WTC11 (cell line): ENCODE measurements at regions not wholly inside any gene's neighbourhood (a gene's known extent, or its start where the extent isn't known, plus 50 kb on each side); places are given as distances from the start of the nearest gene placed in this dataset.

Experiments
- ATAC-seq: fragments of 200-7000 bp; cut with Tn5 transposase; 2 replicates; pipeline ENCODE4 v1.10.0; 2021; ENCODE audit warnings: mild to moderate bottlenecking, moderate library complexity
- CTCF ChIA-PET: fragments of 300-600 bp; sonication (Branson Sonifier 250); formaldehyde crosslinking; loops from one replicate; lab custom pipeline; 2021; ENCODE audit warnings: antibody characterized with exemption; lab: Charles Lee
- POLR2A ChIA-PET: fragments of 350-600 bp; sonication (Branson Sonifier 250); formaldehyde crosslinking; loops from one replicate; lab custom pipeline; 2021; ENCODE audit warnings: antibody characterized with exemption; lab: Charles Lee
- DNase-seq: peaks from one replicate; pipeline ENCODE4 v3.0.0; 2021; ENCODE audit warnings: low spot score
- H3K27ac Mint-ChIP-seq: 2 replicates; pipeline ENCODE4 v1.8.0; 2021; ENCODE audit warnings: mixed read lengths
- H3K27me3 Mint-ChIP-seq: 2 replicates; pipeline ENCODE4 v1.8.0; 2021; ENCODE audit warnings: low read depth, mild to moderate bottlenecking, moderate library complexity, mixed read lengths
- H3K36me3 Mint-ChIP-seq: 2 replicates; pipeline ENCODE4 v1.8.0; 2021; ENCODE audit warnings: mixed read lengths
- H3K4me1 Mint-ChIP-seq: 2 replicates; pipeline ENCODE4 v1.8.0; 2022; ENCODE audit warnings: mixed read lengths
- H3K4me3 Mint-ChIP-seq: 2 replicates; pipeline ENCODE4 v1.8.0; 2021; ENCODE audit warnings: mild to moderate bottlenecking, moderate library complexity, mixed read lengths
- H3K9me3 Mint-ChIP-seq: 2 replicates; pipeline ENCODE4 v1.8.0; 2021; ENCODE audit warnings: mixed read lengths
- ATF3 ChIP-seq: sonication (generic); formaldehyde crosslinking; conservative IDR thresholded peaks from 2 replicates; pipeline ENCODE4 v1.8.1; 2022; ENCODE audit warnings: mild to moderate bottlenecking, missing genetic modification reagents
- ATF6 ChIP-seq: sonication (generic); formaldehyde crosslinking; IDR thresholded peaks from 2 replicates; pipeline ENCODE4 v1.8.1; 2023; ENCODE audit warnings: mild to moderate bottlenecking, missing genetic modification reagents
- CDX4 ChIP-seq: fragments of 250-450 bp; sonication (Bioruptor Pico); IDR thresholded peaks from 2 replicates; pipeline ENCODE4 v1.9.0; 2021; ENCODE audit warnings: moderate library complexity, mild to moderate bottlenecking, inconsistent platforms, borderline replicate concordance
- CREB1 ChIP-seq: sonication (generic); formaldehyde crosslinking; IDR thresholded peaks from 2 replicates; pipeline ENCODE4 v1.8.0; 2023; ENCODE audit warnings: mild to moderate bottlenecking, missing genetic modification reagents
- ELF4 ChIP-seq: sonication (generic); formaldehyde crosslinking; IDR thresholded peaks from 2 replicates; pipeline ENCODE4 v1.8.1; 2022; ENCODE audit warnings: low read depth, mild to moderate bottlenecking, moderate library complexity, missing genetic modification reagents
- EMX1 ChIP-seq: fragments of 250-450 bp; sonication (Bioruptor Pico); IDR thresholded peaks from 2 replicates; pipeline ENCODE4 v1.8.0; 2021; ENCODE audit warnings: mild to moderate bottlenecking
- ETV6 ChIP-seq: sonication (generic); formaldehyde crosslinking; IDR thresholded peaks from 2 replicates; pipeline ENCODE4 v1.8.1; 2022; ENCODE audit warnings: mild to moderate bottlenecking, missing genetic modification reagents
- GABPB1 ChIP-seq: sonication (generic); formaldehyde crosslinking; IDR thresholded peaks from 2 replicates; pipeline ENCODE4 v1.8.1; 2023; ENCODE audit warnings: mild to moderate bottlenecking, missing genetic modification reagents
- KAT7 ChIP-seq: sonication (generic); formaldehyde crosslinking; IDR thresholded peaks from 2 replicates; pipeline ENCODE4 v1.8.1; 2023; ENCODE audit warnings: missing genetic modification reagents, mild to moderate bottlenecking, borderline replicate concordance
- MXD4 ChIP-seq: fragments of 250-450 bp; sonication (Bioruptor Pico); IDR thresholded peaks from 2 replicates; pipeline ENCODE4 v1.8.0; 2021; ENCODE audit warnings: mild to moderate bottlenecking, moderate library complexity, borderline replicate concordance
- MYBL2 ChIP-seq: sonication (generic); formaldehyde crosslinking; IDR thresholded peaks from 2 replicates; pipeline ENCODE4 v1.8.1; 2023; ENCODE audit warnings: mild to moderate bottlenecking, moderate library complexity, missing genetic modification reagents
- OVOL2 ChIP-seq: fragments of 250-450 bp; sonication (Bioruptor Pico); IDR thresholded peaks from 2 replicates; pipeline ENCODE4 v1.9.0; 2021; ENCODE audit warnings: mild to moderate bottlenecking, borderline replicate concordance
- TEAD1 ChIP-seq: sonication (generic); formaldehyde crosslinking; IDR thresholded peaks from 2 replicates; pipeline ENCODE4 v1.8.0; 2022; ENCODE audit warnings: mild to moderate bottlenecking, missing genetic modification reagents
- ZNF121 ChIP-seq: sonication (generic); formaldehyde crosslinking; IDR thresholded peaks from 2 replicates; pipeline ENCODE4 v1.8.0; 2023; ENCODE audit warnings: missing genetic modification reagents
- ZNF138 ChIP-seq: sonication (generic); formaldehyde crosslinking; conservative IDR thresholded peaks from 2 replicates; pipeline ENCODE4 v1.8.1; 2022; ENCODE audit warnings: mild to moderate bottlenecking, moderate library complexity, missing genetic modification reagents
- ZNF232 ChIP-seq: sonication (generic); formaldehyde crosslinking; IDR thresholded peaks from 2 replicates; pipeline ENCODE4 v1.8.0; 2022; ENCODE audit warnings: mild to moderate bottlenecking, missing genetic modification reagents
- ZNF281 ChIP-seq: sonication (generic); formaldehyde crosslinking; IDR thresholded peaks from 2 replicates; pipeline ENCODE4 v1.8.0; 2023; ENCODE audit warnings: mild to moderate bottlenecking, missing genetic modification reagents
- ZNF396 ChIP-seq: fragments of 250-450 bp; sonication (Bioruptor Pico); IDR thresholded peaks from 2 replicates; pipeline ENCODE4 v1.8.0; 2021; ENCODE audit warnings: mild to moderate bottlenecking, moderate library complexity, borderline replicate concordance
- ZNF671 ChIP-seq: fragments of 250-450 bp; sonication (Bioruptor Pico); IDR thresholded peaks from 2 replicates; pipeline ENCODE4 v1.8.0; 2021; ENCODE audit warnings: mild to moderate bottlenecking
- TF ChIP-seq, protein P1 (sequence below): sonication (generic); formaldehyde crosslinking; IDR thresholded peaks from 2 replicates; pipeline ENCODE4 v1.8.1; 2023; ENCODE audit warnings: mild to moderate bottlenecking, moderate library complexity, missing genetic modification reagents
- TF ChIP-seq, protein P2 (sequence below): fragments of 250-450 bp; sonication (Bioruptor Pico); conservative IDR thresholded peaks from 2 replicates; pipeline ENCODE4 v1.9.0; 2021; ENCODE audit warnings: mild to moderate bottlenecking
- TF ChIP-seq, protein P3 (sequence below): sonication (generic); formaldehyde crosslinking; IDR thresholded peaks from 2 replicates; pipeline ENCODE4 v1.8.0; 2022; ENCODE audit warnings: mild to moderate bottlenecking, missing genetic modification reagents

- TF ChIP-seq, protein P1, sequence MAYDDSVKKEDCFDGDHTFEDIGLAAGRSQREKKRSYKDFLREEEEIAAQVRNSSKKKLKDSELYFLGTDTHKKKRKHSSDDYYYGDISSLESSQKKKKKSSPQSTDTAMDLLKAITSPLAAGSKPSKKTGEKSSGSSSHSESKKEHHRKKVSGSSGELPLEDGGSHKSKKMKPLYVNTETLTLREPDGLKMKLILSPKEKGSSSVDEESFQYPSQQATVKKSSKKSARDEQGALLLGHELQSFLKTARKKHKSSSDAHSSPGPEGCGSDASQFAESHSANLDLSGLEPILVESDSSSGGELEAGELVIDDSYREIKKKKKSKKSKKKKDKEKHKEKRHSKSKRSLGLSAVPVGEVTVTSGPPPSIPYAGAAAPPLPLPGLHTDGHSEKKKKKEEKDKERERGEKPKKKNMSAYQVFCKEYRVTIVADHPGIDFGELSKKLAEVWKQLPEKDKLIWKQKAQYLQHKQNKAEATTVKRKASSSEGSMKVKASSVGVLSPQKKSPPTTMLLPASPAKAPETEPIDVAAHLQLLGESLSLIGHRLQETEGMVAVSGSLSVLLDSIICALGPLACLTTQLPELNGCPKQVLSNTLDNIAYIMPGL (CRISPR knock-in tag) = no peak
- TF ChIP-seq ZNF138 (CRISPR knock-in tag) (no peak), ZNF121 (CRISPR knock-in tag) (no peak)
Observed at GRCh38 chr10:129078746-129079145, 388.3 kb upstream of the MGMT start (continued).

GRCh38 chr10:129079705-129080104, 387.3 kb upstream of the MGMT start:
- Mint-ChIP-seq H3K36me3 (peaks cover 12% of the 10 kb centered on the region), H3K9me3 (peaks cover 24% of the 10 kb centered on the region), H3K27me3 (no peaks in the 10 kb centered on the region), H3K4me3 (no peak overlapping the region), H3K27ac (no peak overlapping the region), H3K4me1 (no peaks in the 10 kb centered on the region)
- ChIA-PET CTCF (no interaction called here), POLR2A (no interaction called here)
- ATAC-seq (no peak), DNase-seq (no peak)
- no peak for TF ChIP-seq KAT7 (CRISPR knock-in tag)
- TF ChIP-seq TEAD1 (CRISPR knock-in tag) = no peak
- TF ChIP-seq CREB1 (CRISPR knock-in tag) = no peak
- TF ChIP-seq GABPB1 (CRISPR knock-in tag) = no peak
- TF ChIP-seq ELF4 = no peak
- no peak for TF ChIP-seq ATF3 (CRISPR knock-in tag)
- TF ChIP-seq, protein P2, sequence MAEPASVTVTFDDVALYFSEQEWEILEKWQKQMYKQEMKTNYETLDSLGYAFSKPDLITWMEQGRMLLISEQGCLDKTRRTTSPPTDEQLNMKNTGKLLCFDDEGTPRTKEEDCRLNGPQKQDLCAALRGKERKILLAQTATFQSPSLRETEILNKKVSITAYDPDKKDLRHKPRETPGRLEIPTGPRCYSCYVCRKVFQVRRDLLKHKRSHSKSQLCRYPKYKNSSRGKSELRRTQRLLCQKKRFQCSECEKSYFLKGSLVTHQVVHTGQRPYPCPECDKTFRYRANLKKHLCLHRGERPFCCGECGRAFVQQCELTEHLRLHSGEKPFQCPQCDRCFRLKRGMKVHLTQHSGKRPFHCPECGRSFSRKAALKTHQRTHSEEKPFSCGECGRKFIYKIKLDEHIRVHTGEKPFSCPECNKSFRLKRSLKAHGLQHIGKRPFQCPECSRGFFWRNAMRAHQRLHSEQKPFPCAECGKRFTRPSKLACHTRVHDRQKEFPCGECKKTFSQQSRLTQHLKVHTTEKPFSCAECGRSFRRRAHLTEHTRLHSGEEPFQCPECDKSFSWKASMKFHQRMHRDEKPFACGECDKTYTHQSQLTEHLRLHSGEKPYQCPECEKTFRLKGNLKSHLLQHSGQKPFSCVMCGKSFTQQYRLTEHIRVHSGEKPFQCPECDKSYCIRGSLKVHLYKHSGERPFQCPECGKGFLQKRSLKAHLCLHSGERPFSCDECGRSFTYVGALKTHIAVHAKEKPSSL (CRISPR knock-in tag) = no peak
- TF ChIP-seq ZNF281 (CRISPR knock-in tag) = no peak

- Mint-ChIP-seq H3K9me3 (peaks cover 20% of the 10 kb centered on the region), H3K4me3 (no peak overlapping the region), H3K4me1 (peaks cover 9% of the 10 kb centered on the region), H3K27me3 (no peaks in the 10 kb centered on the region), H3K36me3 (peaks cover 3% of the 10 kb centered on the region; the same call in 1 of the 2 replicates), H3K27ac (no peak overlapping the region)
- DNase-seq = no peak
- CTCF ChIA-PET = no interaction called here
- POLR2A ChIA-PET = no interaction called here
- no peak for ATAC-seq
- TF ChIP-seq ETV6 (CRISPR knock-in tag) (no peak), MXD4 (no peak), ZNF138 (CRISPR knock-in tag) (no peak), ZNF671 (CRISPR knock-in tag) (no peak), CDX4 (CRISPR knock-in tag) (no peak), ZNF232 (CRISPR knock-in tag) (no peak), ZNF121 (CRISPR knock-in tag) (no peak), MYBL2 (CRISPR knock-in tag) (no peak), EMX1 (no peak), ZNF396 (CRISPR knock-in tag) (no peak), ATF6 (no peak), OVOL2 (CRISPR knock-in tag) (no peak)
- TF ChIP-seq, protein P3, sequence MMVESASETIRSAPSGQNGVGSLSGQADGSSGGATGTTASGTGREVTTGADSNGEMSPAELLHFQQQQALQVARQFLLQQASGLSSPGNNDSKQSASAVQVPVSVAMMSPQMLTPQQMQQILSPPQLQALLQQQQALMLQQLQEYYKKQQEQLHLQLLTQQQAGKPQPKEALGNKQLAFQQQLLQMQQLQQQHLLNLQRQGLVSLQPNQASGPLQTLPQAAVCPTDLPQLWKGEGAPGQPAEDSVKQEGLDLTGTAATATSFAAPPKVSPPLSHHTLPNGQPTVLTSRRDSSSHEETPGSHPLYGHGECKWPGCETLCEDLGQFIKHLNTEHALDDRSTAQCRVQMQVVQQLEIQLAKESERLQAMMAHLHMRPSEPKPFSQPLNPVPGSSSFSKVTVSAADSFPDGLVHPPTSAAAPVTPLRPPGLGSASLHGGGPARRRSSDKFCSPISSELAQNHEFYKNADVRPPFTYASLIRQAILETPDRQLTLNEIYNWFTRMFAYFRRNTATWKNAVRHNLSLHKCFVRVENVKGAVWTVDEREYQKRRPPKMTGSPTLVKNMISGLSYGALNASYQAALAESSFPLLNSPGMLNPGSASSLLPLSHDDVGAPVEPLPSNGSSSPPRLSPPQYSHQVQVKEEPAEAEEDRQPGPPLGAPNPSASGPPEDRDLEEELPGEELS (CRISPR knock-in tag) = no peak
Observed at GRCh38 chr10:129085811-129086210, 381.2 kb upstream of the MGMT start.
